LNCaP clone FGC (cell line): ENCODE measurements at regions not wholly inside any gene's neighbourhood (a gene's known extent, or its start where the extent isn't known, plus 50 kb on each side); places are given as distances from the start of the nearest gene placed in this dataset.

Experiments used
- DNase-seq: peaks from one replicate; pipeline ENCODE4 v3.0.0-alpha.2; 2011; ENCODE audit warnings: low read depth
- H3K4me3 ChIP-seq: 2 replicates; pipeline ENCODE4 v1.5.1; 2011; ENCODE audit warnings: mild to moderate bottlenecking, low read depth, low read length, control low read depth
- TF ChIP-seq, protein P1 (sequence below): IDR thresholded peaks from 2 replicates; pipeline ENCODE4 v1.5.1; 2012; ENCODE audit warnings: mild to moderate bottlenecking; ENCODE audit not compliant: control insufficient read depth, insufficient read depth; ENCODE audit errors: extremely low read depth

DNA sequence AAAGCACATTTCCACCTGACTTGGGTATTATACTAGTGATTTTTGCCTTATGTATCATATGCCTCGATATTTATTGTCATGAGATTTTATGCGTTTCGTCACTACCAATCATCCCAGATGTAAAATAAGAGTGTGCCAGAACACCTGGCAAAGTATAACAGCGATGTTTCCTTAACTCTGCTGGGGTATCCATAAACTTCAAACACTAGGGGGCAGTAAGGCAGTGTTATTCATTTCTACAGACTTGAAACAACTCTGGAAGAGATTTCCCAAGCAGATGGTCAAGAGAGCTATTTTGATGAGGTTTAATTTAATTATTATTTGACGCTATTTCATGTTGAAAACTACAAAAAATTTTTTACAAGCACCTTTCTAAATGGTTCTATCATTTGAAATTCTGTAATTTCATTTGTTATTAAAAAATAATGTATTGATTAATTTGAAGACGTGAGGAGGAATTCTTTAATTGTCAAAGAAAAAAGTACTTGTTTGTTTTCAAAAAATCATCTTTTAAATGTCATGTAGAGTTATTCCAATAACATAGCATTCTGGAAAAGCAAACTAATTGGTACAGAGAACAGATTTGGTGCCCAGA, 388.5 kb upstream of the CTNND2 start:
- no peak overlapping the region for H3K4me3 ChIP-seq
- DNase-seq, result peak; percentile 15
- TF ChIP-seq, protein P1, sequence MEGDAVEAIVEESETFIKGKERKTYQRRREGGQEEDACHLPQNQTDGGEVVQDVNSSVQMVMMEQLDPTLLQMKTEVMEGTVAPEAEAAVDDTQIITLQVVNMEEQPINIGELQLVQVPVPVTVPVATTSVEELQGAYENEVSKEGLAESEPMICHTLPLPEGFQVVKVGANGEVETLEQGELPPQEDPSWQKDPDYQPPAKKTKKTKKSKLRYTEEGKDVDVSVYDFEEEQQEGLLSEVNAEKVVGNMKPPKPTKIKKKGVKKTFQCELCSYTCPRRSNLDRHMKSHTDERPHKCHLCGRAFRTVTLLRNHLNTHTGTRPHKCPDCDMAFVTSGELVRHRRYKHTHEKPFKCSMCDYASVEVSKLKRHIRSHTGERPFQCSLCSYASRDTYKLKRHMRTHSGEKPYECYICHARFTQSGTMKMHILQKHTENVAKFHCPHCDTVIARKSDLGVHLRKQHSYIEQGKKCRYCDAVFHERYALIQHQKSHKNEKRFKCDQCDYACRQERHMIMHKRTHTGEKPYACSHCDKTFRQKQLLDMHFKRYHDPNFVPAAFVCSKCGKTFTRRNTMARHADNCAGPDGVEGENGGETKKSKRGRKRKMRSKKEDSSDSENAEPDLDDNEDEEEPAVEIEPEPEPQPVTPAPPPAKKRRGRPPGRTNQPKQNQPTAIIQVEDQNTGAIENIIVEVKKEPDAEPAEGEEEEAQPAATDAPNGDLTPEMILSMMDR, result peak; percentile 54

DNA sequence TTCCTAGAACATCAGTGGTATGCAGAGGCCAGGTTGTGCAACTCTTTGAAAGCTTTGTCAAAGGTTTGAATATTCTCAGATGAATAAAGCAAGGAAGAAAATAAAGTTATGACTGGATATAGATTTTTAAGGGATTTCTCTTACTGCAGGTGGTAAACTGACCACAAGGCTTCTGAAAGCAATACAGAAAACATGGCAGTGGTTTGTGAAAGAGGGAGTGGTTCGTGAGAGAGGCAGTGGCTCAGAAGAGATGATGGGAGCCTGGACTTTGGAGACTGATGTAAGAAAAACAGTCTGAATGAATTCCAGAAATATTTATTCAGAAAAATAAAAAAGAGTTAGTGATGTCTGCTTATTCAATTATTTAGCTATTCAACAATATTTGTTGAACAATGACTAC, 380.4 kb upstream of the CTNND2 start:
- H3K4me3 ChIP-seq, result no peak overlapping the region
- DNase-seq, result no peak
- TF ChIP-seq, protein P1, result no peak

DNA sequence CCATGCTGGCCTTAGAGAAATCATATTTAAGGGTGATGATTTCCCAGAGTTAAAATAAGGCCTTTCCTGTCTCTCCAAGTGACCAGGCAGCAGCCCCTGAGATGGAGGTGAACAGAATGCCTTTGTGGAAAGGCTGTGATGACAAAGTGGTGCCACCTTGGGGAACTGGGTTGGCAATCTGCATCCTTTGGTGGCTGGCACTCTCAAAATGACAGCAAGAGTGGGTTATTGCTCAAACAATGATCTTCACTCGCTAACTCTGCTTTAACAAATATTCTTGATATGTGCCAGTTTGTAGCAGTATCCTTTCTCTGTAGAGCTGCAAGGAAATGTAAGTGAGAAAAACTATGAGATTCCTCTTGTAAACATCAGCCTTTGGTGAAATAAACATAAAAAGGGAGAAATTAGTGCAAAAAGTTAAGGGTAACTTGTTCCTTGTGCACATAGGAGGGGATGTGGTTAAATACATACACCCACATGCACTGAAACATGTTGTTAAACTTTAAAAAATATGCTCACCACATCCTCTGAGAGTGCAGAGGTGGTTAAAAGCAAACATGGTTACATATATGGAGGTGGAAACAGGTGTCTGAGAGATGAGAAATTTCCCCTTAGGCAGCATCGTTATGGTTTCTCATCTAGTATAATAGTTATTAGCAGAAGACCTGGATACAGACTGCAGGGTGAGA, 373.4 kb upstream of the CTNND2 start:
- TF ChIP-seq, protein P1, result no peak
- no peak overlapping the region for H3K4me3 ChIP-seq
- DNase-seq, result no peak

DNA sequence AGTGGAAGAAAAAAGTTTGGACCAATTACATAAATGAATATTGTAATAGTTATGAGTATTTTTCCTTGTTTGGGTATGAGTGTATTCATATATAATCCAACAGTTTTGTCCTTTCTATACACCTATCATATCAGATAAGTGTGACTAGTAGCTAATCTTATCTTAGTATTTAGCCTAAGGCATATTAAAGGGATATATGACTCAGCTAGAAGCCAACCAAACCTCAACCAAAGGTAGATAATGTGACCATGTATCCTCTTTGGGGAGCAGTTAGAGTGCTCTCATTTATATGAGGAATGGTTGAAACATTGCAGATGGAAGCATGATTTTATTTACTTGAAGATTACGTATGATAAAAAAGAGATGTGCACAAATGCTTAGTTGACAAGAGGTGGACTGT, 370.0 kb upstream of the CTNND2 start:
- no peak overlapping the region for H3K4me3 ChIP-seq
- TF ChIP-seq, protein P1, result no peak

DNA sequence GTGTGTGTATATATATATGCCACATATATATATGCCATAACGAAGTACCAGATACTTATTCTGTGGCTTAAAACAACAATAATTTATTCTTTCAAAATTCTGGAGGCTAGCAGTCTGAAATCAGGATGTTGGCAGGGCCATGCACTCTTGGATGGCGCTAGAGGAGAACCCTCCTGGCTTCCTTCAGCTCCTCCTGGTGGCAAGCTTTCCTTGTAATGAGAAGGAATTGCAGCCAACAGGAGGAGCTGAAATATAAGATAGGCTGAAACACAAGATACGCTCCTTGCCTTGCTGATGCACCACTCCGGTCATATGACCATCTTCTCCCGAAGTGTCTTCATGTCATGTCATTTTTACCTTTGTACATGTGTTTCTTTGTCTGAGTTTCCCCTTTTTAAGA, 368.1 kb upstream of the CTNND2 start:
- no peak for DNase-seq
- TF ChIP-seq, protein P1, result peak; percentile 49
- no peak overlapping the region for H3K4me3 ChIP-seq

More for the DNA sequence above, 370.0 kb upstream of the CTNND2 start:
- no peak for DNase-seq

DNA sequence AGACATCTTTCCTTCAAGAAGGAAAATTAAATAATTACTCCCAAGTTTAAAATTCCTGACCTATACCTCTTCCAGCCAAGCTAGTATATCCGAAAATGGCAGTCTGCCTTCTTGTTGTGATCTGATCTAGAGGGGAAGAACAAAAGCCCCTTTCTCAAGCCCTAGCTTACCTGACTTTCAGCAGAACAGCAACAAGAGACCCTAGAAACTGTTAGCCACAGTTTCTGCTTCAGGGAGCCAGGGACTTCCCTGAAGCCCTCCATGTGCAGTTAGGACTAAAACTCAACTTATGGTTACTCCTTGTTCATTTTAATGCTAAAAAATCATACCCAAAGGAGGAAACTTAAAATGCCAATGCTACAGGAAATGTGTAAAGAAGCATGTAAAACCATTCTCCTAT, 366.7 kb upstream of the CTNND2 start:
- TF ChIP-seq, protein P1, result no peak
- no peak overlapping the region for H3K4me3 ChIP-seq
- no peak for DNase-seq

DNA sequence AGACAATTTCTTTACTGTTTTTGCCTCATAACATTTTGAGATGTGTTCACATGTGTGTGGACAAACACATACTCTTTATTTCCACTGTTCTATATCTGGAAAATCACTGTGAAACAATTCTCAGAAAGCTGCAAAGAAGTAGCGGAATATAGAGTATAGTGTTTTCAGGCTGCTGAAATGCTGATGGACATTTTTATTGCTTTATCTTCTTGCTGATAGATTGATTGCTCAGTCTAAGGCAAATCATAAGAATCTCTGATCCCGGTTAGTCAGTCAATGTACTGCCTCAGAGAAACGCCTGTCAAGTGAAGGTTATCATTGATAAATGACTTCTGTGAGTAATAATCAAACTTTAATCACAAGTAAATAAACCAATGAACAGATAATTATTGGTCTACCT, 364.9 kb upstream of the CTNND2 start:
- H3K4me3 ChIP-seq, result no peak overlapping the region
- DNase-seq, result no peak
- TF ChIP-seq, protein P1, result no peak
